GM21737 (cell line): ENCODE measurements at regions not wholly inside any gene's neighbourhood (a gene's known extent, or its start where the extent isn't known, plus 50 kb on each side); places are given as distances from the start of the nearest gene placed in this dataset.

Source experiments
- ATAC-seq: cut with Tn5 transposase; IDR thresholded peaks from one replicate; pipeline ENCODE4 v1.9.1; 2021; ENCODE audit warnings: mild to moderate bottlenecking, moderate library complexity; ENCODE audit not compliant: unreplicated experiment

GRCh38 chr2:145464866-145465265, 944.9 kb upstream of the ZEB2 start:
- ATAC-seq: no peak

- ATAC-seq: no peak
Observed at GRCh38 chr2:145460112-145460511, 940.2 kb upstream of the ZEB2 start.

DNA sequence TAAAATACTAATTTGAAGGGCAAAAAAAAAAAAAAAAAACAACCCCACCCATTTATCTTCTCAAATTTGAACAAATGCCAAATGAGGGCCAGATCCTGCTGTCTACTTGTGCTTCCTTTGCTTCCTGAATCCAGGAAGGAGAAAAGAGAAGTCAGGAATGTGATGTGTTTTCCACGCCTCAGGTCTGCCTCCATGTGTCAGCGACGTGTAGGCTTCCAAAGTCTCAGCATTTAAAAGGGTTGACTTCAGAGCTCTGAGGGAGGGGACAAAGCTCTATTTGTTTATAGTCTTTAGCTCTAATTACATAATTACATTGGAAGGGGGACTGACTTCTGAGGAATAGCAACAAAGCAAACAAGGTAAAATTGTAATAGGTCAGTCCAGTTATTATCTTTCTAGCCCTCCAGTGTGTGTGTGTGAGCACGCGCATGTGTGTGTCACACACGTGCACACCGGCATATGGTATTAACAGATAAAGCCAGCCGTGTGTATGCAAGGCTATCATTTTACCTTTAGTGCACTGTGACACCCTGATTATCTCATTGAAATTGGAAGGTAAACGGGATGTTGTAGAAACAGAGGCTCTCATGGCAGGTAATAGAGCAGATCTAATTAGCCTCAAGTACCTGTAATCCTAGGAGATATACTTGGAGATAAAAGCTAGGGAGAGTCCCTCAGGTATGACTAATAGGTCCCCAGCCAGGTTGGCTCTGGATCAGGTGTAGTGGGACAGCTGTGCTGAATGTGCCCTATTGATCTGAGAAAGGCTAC, 911.4 kb upstream of the ZEB2 start:
- no peak for ATAC-seq

DNA sequence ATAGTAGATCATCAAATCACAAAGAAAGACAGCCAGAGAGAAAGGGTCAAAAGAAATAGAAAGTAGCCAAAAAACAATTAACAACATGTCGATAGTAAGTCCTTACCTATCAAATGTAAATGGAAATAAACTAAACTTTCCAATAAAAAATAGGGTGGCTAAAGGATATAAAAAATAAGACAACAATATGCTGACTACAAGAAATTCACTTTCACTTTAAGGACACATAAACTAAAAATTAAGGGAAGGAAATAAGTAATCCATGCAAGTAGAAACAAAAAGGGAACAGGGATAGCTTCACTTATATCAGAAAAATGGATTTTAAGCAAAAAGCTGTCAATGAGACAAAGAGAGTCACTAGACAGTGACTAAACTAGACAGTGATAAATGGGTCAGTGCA, 903.9 kb upstream of the ZEB2 start:
- no peak for ATAC-seq

DNA sequence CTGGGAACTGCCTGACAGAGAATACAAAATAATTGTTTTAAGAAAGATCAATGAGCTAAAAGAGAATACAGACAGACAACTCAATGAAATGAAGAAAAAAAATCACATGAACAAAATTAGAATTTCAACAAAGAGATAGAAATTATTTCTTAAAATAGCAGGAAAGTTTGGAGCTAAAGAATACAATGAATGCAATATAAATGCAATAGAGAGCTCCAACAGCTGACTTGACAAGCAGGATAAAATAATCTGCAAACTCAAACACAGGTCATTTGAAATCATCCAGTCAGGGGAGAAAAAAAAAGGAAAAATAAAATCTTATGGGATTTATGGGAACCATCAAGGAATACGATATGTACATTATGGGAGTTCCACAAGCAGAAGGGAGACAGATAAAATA, 902.7 kb upstream of the ZEB2 start:
- no peak for ATAC-seq

DNA sequence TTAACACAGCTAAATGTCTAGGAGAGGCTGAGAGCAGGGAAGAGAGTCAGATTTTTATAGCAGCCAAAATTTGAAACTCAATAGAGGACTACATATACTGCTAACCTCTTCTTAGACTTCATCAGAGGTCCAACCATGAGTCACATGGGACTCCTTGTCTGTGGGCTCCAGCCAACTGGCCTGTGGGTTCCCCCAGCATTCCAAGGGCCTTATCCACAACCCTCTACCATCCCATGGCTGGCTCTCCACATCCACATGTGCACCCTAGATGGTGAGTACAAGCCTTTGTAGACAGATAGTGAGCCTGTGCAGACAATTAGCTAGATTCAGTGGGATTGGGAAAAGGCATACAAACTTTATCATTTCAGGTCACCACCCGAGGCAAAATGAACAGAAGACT, 901.9 kb upstream of the ZEB2 start:
- ATAC-seq: no peak

GRCh38 chr2:145416640-145417039, 896.7 kb upstream of the ZEB2 start:
- no peak for ATAC-seq

DNA sequence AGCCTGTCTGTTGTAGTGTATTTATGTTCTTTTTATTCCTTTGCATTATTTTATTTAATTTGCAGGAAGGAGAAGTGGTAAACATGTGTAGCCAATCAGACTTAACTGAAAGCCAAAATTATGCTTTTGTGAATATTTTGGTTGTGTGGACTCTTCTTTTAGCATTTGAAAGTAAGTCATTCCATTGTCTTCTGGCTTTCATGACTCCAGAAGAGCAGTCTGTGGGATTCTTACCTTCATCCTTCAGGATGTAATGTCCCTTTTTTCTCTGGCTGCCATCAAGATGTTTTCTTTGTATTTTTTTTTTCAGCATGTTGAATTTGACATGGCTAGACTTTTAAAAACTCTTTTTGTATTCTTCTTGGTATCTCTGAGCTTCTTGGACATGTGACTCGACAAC, 895.2 kb upstream of the ZEB2 start:
- ATAC-seq: no peak

- ATAC-seq: no peak
Observed at GRCh38 chr2:145413261-145414030, 893.5 kb upstream of the ZEB2 start.

GRCh38 chr2:145412155-145412554, 892.2 kb upstream of the ZEB2 start:
- peak; percentile 46 for ATAC-seq

DNA sequence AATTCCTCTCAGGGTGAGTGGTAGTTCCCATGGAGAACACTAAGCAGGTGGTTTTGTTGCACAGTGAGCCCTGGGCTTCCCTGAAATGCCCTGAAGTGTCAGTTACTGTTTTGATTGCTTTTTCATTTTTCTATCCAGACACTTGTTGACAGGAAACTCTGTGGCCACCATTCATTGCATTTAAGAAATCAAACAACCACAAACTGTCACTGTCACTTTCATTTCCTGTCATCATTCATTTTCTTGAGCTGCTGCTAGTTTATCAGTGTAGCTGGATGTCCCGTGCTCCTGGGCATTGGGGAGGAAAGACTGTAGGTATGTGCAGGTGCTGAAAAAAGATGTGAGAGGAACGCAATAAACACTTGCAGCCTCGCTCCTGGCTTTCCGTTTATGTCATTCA, 891.6 kb upstream of the ZEB2 start:
- ATAC-seq: peak; percentile 91

DNA sequence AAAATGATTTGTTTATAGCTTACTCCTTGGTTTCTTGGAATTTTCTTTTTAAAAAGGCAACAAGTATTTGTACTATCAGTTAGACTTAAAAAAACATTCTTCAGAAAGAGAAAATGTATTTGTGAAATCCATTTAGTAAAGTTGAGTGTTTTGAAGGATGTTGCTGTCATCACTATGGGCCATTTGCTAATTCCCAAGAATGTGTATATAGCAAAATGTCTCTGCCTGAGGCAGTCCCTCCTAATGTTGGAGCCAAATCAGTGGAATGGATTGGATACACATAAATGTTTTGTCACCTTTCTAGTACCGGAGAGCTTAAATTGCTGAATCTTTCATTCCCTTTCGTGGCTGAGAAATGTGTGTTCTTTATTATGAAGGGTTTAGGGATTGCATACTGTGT, 890.2 kb upstream of the ZEB2 start:
- ATAC-seq: no peak

DNA sequence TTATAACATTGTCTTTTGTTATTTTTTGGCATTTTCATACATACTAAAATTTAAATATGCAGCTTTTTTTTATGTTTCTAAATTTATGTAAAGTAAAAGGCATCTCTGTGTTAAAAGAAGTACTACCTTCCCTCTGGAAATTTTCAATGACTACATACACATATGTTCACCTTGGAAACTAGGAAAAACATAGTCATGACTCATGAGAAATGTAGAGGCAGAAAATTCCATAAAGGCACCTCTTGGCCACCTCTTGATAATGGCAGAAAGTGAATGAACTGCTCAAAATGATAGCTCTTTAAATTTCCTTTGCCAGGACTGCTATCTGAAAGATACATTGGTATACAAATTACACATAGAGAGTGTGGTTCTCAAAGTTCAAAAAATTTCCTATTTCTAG, 889.1 kb upstream of the ZEB2 start:
- no peak for ATAC-seq

DNA sequence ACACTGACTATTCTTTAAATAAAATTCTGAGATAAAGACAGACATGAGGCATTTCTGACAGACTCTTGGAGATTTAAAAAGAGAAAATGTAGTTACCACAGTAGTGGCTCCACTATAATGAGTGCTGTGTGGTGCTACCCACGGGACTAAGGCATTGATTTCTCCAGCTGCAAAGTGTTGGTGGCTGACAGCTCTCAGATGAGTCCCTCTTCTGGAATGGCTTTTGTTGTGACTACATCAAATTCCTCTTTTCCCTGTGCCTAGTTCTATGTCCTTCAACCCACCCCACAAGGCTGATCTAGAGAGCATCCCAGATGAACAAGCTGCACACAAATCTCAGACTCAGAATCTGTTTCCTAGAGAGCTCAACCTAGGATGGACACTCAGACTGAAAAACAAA, 884.8 kb upstream of the ZEB2 start:
- ATAC-seq: no peak

DNA sequence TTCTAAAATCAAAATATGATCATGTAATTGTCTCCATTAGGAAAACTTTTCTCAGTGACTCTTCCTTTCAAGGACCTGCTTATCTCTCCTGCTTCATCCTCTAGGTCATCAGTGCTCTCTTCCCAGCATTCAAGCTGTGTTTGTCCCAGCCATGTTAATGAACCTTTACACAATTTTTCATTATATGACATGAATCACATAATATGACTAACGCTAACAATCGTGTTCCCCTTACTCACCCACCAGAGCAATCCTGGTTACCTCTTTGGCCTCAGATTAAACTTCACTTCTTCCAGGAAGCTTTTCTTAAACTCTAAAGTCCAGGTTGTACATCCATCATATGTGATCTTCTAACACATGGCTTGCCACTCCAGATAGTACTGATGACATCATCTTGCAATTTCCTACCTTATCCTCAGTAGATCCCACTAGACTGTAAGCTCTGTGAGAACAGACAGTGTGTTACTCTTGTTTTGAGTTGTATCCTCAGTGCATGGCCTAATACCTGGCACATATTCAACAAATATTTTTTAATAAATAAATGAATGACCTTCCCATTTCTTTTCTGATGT, 882.9 kb upstream of the ZEB2 start:
- ATAC-seq: no peak

DNA sequence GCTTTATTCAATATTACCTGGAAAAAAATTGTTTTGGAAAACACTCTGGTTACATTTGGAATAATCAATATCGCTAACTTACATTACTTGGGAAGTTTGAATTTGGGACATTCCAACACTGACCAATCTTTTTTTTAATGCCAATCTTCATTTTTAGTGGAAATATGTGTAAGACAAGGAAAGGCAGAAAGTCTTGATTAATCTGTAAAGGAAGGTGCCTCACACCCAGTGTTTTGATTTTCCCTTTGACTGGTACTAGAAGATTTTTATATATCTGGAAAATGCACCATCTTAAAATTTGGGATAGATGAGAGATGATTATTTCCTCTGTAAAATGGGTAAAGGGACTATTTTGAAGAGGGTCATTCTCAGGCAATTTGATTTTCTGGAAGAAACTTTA, 879.2 kb upstream of the ZEB2 start:
- ATAC-seq: no peak

DNA sequence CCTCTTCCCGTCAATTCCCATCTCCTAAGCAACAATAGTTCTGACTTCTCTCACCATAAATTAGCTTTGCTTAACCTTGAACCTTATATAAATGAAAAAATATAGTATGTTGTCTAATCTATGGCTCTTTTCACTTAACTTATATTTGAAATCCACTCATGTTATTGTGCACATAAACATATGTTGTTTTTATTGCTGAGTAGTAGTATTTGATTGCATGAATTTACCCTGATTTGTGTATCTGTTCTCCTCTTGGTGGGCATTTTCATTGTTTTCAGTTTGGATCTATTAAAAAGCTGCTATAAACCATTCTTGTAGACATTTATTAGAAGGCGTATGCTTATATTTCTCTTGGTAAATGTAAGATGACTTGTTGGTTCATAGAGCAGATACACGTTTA, 874.3 kb upstream of the ZEB2 start:
- ATAC-seq: no peak

- ATAC-seq: no peak
Observed at GRCh38 chr2:145386973-145387372, 867.1 kb upstream of the ZEB2 start.

- no peak for ATAC-seq
Observed at GRCh38 chr2:145383961-145384360, 864.0 kb upstream of the ZEB2 start.

DNA sequence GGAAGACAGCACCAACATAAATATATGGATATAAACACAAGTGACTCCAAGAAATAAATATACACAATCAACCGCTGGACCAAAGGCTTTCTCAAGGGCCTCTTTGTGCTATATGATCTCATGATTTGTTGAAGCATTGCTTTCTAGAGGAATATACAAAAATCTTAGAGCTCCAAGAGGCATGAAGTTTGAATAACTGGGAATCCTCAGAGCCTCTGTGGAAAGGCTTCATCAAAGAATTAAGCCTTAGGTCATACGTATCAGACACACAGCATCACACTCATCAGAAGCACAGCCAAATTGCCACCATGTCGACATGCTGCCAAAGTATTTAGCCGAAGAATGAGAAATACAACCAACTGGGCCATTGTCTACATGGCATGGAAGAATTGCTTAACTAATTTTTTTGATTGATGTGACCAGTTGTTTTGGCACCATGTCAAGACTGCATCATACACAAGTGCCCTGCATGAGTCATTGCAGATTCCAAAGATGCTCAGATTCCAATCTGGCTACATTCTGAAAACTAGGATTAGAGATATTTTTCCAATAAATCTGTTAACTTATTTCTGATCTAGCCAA, 860.6 kb upstream of the ZEB2 start:
- ATAC-seq: no peak

DNA sequence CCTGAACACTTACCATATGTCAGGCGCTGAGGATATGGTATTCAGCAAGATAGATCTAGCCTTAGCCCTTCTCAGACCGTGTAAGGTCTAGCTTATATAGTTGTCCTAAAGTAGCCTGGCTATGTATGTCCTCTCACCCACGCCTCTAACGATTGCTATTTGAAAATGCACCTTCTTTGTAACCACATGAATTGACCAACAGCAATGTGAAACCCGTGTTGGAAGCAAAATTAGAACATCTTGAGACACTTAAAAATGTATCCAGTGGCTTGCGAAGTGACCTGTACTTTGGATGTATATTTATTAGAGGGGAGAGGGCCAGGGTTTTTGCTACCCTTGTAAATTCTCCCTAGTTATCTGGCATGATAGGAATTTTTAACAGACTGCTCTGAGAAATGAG, 860.0 kb upstream of the ZEB2 start:
- ATAC-seq: no peak

DNA sequence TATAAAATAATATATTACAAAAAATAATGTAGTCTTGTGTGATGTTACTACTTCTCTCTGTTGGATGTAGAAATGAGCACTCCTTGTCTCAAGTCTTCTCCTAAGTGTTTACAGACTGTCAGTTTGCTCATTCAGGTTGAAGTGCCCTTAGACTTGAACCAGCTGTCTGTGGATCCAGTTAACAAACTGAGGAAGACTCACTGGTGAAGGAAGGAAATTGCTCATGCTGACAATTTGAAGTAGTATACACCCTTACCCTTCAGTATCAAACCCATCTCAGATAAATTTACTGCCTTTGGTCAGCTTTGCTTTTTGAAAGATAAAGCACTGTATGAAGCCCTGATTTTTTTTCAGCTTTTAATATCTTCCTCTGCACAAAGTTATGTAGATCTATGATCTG, 854.2 kb upstream of the ZEB2 start:
- no peak for ATAC-seq
